ENCODE measurements at regions not wholly inside any gene's neighbourhood (a gene's known extent, or its start where the extent isn't known, plus 50 kb on each side); places are given as distances from the start of the nearest gene placed in this dataset.
A peak's percentile ranks its signal among the peaks of the same experiment; 100 is the strongest.

- DNase-seq: no peak
These were observed 51.3 kb downstream of the GADD45G start for GRCh38 chr9:89655990-89656657.

GRCh38 chr9:89657295-89657694, 52.5 kb downstream of the GADD45G start:
- no peak for DNase-seq

- DNase-seq: no peak
These were observed 53.0 kb downstream of the GADD45G start for GRCh38 chr9:89657765-89658164.

- no peak for DNase-seq
These were observed 53.6 kb downstream of the GADD45G start for GRCh38 chr9:89658401-89658800.

- DNase-seq: no peak
These were observed 54.1 kb downstream of the GADD45G start for GRCh38 chr9:89658931-89659330.

GRCh38 chr9:89659473-89659872, 54.7 kb downstream of the GADD45G start:
- no peak for DNase-seq

- no peak for DNase-seq
These were observed 55.3 kb downstream of the GADD45G start for GRCh38 chr9:89659891-89660685.

GRCh38 chr9:89661391-89661949, 56.7 kb downstream of the GADD45G start:
- no peak for DNase-seq

GRCh38 chr9:89661956-89662717, 57.3 kb downstream of the GADD45G start:
- peak; percentile 98 for DNase-seq

GRCh38 chr9:89662718-89663613, 58.2 kb downstream of the GADD45G start:
- no peak for DNase-seq

- no peak for DNase-seq
These were observed 58.8 kb downstream of the GADD45G start for GRCh38 chr9:89663614-89663970.

GRCh38 chr9:89664010-89664409, 59.2 kb downstream of the GADD45G start:
- no peak for DNase-seq

- DNase-seq: no peak
These were observed 60.1 kb downstream of the GADD45G start for GRCh38 chr9:89664896-89665329.

- DNase-seq: no peak
These were observed 61.6 kb downstream of the GADD45G start for GRCh38 chr9:89666364-89666763.

GRCh38 chr9:89666950-89667349, 62.1 kb downstream of the GADD45G start:
- DNase-seq: no peak

GRCh38 chr9:89667726-89668125, 62.9 kb downstream of the GADD45G start:
- peak; percentile 89 for DNase-seq

- peak; percentile 84 for DNase-seq
These were observed 63.5 kb downstream of the GADD45G start for GRCh38 chr9:89668216-89668865.

- no peak for DNase-seq
These were observed 64.0 kb downstream of the GADD45G start for GRCh38 chr9:89668866-89669246.

- no peak for DNase-seq
These were observed 64.6 kb downstream of the GADD45G start for GRCh38 chr9:89669361-89669842.

GRCh38 chr9:89670114-89670513, 65.3 kb downstream of the GADD45G start:
- no peak for DNase-seq

- DNase-seq: no peak
These were observed 66.1 kb downstream of the GADD45G start for GRCh38 chr9:89670801-89671434.
